OCI-LY7 (cell line): ENCODE measurements at regions not wholly inside any gene's neighbourhood (a gene's known extent, or its start where the extent isn't known, plus 50 kb on each side); places are given as distances from the start of the nearest gene placed in this dataset.

Experiments used
- BruUV-seq: library from RNA; stranded (reverse); fragments of 400-500 nt; replicated peaks from 2 replicates; lab custom pipeline; 2021; lab: Mats Ljungman, UMichigan
- CTCF ChIA-PET: fragments of 300-600 bp; sonication (Branson Sonifier 250); formaldehyde crosslinking; loops from one replicate; lab custom pipeline; 2022; ENCODE audit warnings: antibody characterized with exemption; ENCODE audit not compliant: unreplicated experiment; lab: Charles Lee
- POLR2A ChIA-PET: fragments of 300-600 bp; sonication (Branson Sonifier 250); formaldehyde crosslinking; loops from one replicate; lab custom pipeline; 2022; ENCODE audit warnings: antibody characterized with exemption; lab: Charles Lee
- DNase-seq: peaks from one replicate; pipeline ENCODE4 v3.0.0-alpha.2; 2015; ENCODE audit warnings: low spot score
- H2AFZ ChIP-seq: fragments of 200-600 bp; sonication (generic), shearing (Covaris generic); 2 replicates; pipeline ENCODE4 v1.6.1; 2014; ENCODE audit warnings: mild to moderate bottlenecking, antibody characterized with exemption, low read length, moderate library complexity
- H3K27ac ChIP-seq: fragments of 200-600 bp; sonication (generic); 2 replicates; pipeline ENCODE4 v1.5.1; 2014; ENCODE audit warnings: mixed run types, low read depth, mild to moderate bottlenecking, moderate library complexity, low read length, inconsistent platforms; ENCODE audit not compliant: poor library complexity, severe bottlenecking
- H3K36me3 ChIP-seq: fragments of 200-600 bp; sonication (generic); 2 replicates; pipeline ENCODE4 v1.6.1; 2014; ENCODE audit warnings: mild to moderate bottlenecking, antibody characterized with exemption, low read length, moderate library complexity, mixed read lengths; ENCODE audit not compliant: insufficient read depth
- H3K4me1 ChIP-seq: fragments of 200-600 bp; sonication (generic); 2 replicates; pipeline ENCODE4 v1.5.1; 2014; ENCODE audit warnings: mild to moderate bottlenecking, low read length; ENCODE audit not compliant: insufficient read depth, poor library complexity, severe bottlenecking
- H3K4me2 ChIP-seq: fragments of 200-600 bp; sonication (generic); 2 replicates; pipeline ENCODE4 v1.6.1; 2014; ENCODE audit warnings: mild to moderate bottlenecking, low read length
- H3K4me3 ChIP-seq: fragments of 200-600 bp; sonication (generic); 2 replicates; pipeline ENCODE4 v1.5.1; 2014; ENCODE audit warnings: mild to moderate bottlenecking, low read depth, low read length; ENCODE audit not compliant: poor library complexity, severe bottlenecking
- H3K79me2 ChIP-seq: fragments of 200-600 bp; sonication (generic); 2 replicates; pipeline ENCODE4 v1.6.1; 2016; ENCODE audit warnings: low read depth, mild to moderate bottlenecking, low read length, moderate library complexity, mixed read lengths; ENCODE audit not compliant: insufficient read depth
- H3K9me2 ChIP-seq: fragments of 200-600 bp; sonication (generic); 2 replicates; pipeline ENCODE4 v1.6.1; 2016; ENCODE audit warnings: mild to moderate bottlenecking, low read length, mixed read lengths; ENCODE audit not compliant: insufficient read depth
- H3K9me3 ChIP-seq: fragments of 200-600 bp; sonication (generic); 2 replicates; pipeline ENCODE4 v1.6.1; 2014; ENCODE audit warnings: mild to moderate bottlenecking, mixed run types, low read length, mixed read lengths
- H4K20me1 ChIP-seq: fragments of 200-600 bp; sonication (generic); 2 replicates; pipeline ENCODE4 v1.6.1; 2014; ENCODE audit warnings: mild to moderate bottlenecking, antibody characterized with exemption, low read length, moderate library complexity, mixed read lengths; ENCODE audit not compliant: insufficient read depth
- EZH2phosphoT487 ChIP-seq: fragments of 200-600 bp; sonication (generic); IDR thresholded peaks from 2 replicates; pipeline ENCODE4 v1.6.1; 2018; ENCODE audit warnings: low read depth, borderline replicate concordance, mild to moderate bottlenecking, mixed run types, antibody characterized with exemption, low read length, moderate library complexity, mixed read lengths
- intact Hi-C: fragments of 100-400 bp; cut with micrococcal nuclease; formaldehyde crosslinking; loops from one replicate; pipeline ENCODE4 v1.10.0; 2022; ENCODE audit not compliant: unreplicated experiment
- TF ChIP-seq, protein P1 (sequence below): fragments of 200-600 bp; sonication (generic); conservative IDR thresholded peaks from 2 replicates; pipeline ENCODE4 v1.5.1; 2014; ENCODE audit warnings: mild to moderate bottlenecking, antibody characterized with exemption, low read length, moderate library complexity, mixed read lengths

DNA sequence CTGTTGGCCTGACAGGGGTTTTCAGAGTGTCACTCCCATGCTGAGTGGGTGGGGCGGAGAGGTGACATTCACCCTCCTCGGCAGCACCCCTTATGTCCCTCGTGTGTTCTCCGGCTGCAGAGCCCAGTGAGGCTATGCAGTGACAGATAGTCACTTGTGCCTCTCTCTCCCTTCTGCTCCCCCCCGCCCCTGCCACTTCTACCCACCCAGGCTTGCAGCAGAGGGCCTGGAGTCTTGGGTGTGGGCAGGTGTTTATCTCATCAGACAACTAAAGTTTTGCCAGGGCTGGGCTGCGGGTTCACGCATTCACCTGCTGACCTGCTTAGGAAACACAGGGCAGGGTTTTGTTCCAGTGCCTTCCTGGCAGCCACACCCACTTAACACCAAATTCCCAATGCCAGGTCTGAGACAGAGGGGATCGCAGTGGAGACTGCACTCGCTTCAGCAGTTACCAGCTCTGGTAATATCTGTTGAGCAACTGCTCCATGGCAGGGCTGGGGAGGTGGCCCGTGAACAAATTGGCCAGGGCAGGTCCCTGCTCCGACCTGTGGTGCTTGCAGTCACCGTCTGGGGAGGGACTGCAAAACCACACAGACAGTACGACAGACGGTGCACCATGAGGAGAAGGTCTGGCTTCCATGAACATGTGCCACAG is 50.5 kb upstream of the ADA2 start:
- TF ChIP-seq, protein P1, sequence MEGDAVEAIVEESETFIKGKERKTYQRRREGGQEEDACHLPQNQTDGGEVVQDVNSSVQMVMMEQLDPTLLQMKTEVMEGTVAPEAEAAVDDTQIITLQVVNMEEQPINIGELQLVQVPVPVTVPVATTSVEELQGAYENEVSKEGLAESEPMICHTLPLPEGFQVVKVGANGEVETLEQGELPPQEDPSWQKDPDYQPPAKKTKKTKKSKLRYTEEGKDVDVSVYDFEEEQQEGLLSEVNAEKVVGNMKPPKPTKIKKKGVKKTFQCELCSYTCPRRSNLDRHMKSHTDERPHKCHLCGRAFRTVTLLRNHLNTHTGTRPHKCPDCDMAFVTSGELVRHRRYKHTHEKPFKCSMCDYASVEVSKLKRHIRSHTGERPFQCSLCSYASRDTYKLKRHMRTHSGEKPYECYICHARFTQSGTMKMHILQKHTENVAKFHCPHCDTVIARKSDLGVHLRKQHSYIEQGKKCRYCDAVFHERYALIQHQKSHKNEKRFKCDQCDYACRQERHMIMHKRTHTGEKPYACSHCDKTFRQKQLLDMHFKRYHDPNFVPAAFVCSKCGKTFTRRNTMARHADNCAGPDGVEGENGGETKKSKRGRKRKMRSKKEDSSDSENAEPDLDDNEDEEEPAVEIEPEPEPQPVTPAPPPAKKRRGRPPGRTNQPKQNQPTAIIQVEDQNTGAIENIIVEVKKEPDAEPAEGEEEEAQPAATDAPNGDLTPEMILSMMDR = no peak
- DNase-seq = no peak
- no TSS peak for BruUV-seq
- no peaks in the 10 kb centered on the region for H3K36me3 ChIP-seq
- no peak overlapping the region for H3K27ac ChIP-seq
- H4K20me1 ChIP-seq = no peaks in the 10 kb centered on the region
- no peak overlapping the region for H3K4me2 ChIP-seq
- no peaks in the 10 kb centered on the region for H3K9me3 ChIP-seq
- POLR2A ChIA-PET = interaction anchor here (1.2 to 1.4 kb wide), 2 partner anchors 11 to 33 kb away, joined by 3 read pairs; no protein-coding TSS in a partner anchor
- CTCF ChIA-PET = no interaction called here
- no peak overlapping the region for H3K4me3 ChIP-seq
- H3K4me1 ChIP-seq = peaks cover 11% of the 10 kb centered on the region
- H2AFZ ChIP-seq = no peak overlapping the region
- no peaks in the 10 kb centered on the region for H3K9me2 ChIP-seq
- H3K79me2 ChIP-seq = no peaks in the 10 kb centered on the region
- intact Hi-C loops = no loop called here

DNA sequence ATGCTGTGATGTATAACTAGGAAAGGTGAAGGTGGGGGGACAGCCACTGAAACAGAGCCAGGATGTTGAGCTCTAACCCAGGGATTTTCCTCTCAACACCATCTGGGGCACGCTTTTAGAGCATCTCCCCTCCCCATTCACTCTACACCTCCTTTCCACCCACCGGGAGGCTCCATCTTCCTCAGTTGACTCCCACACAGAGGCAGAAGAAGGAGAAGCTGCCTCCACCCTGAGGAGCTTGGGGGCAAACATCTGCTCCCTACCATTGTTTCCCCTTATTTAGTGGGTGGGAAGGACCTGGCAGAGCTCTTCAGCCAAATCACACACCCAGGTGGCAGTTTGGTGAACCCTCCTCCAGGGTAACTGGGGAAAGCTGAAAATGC is 50.0 kb upstream of the ADA2 start:
- no TSS peak for BruUV-seq
- Histone ChIP-seq H3K27ac (no peak overlapping the region), H2AFZ (no peak overlapping the region), H3K4me1 (peaks cover 11% of the 10 kb centered on the region), H3K36me3 (no peaks in the 10 kb centered on the region), H3K4me2 (no peak overlapping the region), H3K9me3 (no peaks in the 10 kb centered on the region), H4K20me1 (no peaks in the 10 kb centered on the region), H3K4me3 (no peak overlapping the region), H3K9me2 (no peaks in the 10 kb centered on the region), H3K79me2 (no peaks in the 10 kb centered on the region)
- POLR2A ChIA-PET = interaction anchor here (1.4 kb wide), 1 partner anchor 11 kb away, joined by 5 read pairs; no protein-coding TSS in a partner anchor
- intact Hi-C loops = no loop called here
- DNase-seq = no peak
- no peak for TF ChIP-seq EZH2phosphoT487
- TF ChIP-seq, protein P1 = no peak
- CTCF ChIA-PET = no interaction called here
